Vagina (tissue), 2 donors: ENCODE measurements at regions not wholly inside any gene's neighbourhood (a gene's known extent, or its start where the extent isn't known, plus 50 kb on each side); places are given as distances from the start of the nearest gene placed in this dataset.

ENCODE experiments used
- POLR2A ChIP-seq, 2 donors: fragments of 450-650 bp; IDR thresholded peaks; one replicate each; pipeline ENCODE4 v1.6.1; 2017; ENCODE audit warnings: antibody characterized with exemption in 2 of 2, mild to moderate bottlenecking in 2 of 2, moderate library complexity in 2 of 2
- POLR2AphosphoS5 ChIP-seq, 2 donors: sonication (generic); formaldehyde crosslinking; IDR thresholded peaks; one replicate each; pipeline ENCODE4 v1.9.0; 2017; ENCODE audit warnings: antibody characterized with exemption in 2 of 2, mild to moderate bottlenecking in 2 of 2, low read depth in 1 of 2; ENCODE audit not compliant: insufficient read depth in 1 of 2

DNA sequence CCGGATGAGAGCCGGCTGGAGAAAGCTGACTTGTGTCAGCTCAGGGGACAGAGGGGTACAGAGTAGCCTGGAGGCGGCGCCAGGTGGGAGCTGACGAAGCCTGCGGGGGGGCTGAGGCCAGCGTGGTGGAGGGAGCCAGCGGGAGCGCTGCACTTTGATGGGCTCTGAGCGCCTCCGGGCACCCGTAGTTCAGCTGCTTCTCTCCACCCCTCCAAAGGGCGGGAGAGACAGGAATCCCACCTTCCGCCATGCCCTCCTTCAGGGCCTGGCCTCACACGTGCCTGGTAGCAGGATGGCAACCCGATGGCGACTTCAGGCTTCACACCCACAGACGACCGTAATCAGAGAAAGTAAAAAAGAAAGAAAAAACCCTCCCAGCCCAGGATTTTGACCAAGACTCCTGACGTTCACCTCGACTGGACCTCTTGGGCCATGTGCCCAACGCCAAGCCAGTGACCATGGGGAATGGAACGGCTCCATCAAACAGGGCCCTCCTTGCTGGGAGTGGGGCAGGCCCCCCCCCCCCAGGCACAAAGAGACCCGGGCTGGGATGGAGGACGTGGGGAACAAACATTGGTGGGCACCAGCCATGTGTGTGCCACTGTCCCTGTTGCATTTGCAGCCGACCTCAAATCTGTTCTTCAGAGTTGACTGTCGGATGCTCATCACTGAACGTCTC is 60.7 kb upstream of the ASAP2 start:
- no peak for TF ChIP-seq POLR2AphosphoS5 (IDR thresholded peaks at IDR 0.05; ENCODE audit: insufficient read depth in 1 of 2, low read depth in 1 of 2)
- no peak for TF ChIP-seq POLR2A (IDR thresholded peaks at IDR 0.05)
